SK-N-SH treated with all-trans-retinoic acid at 6 μM for 48 hours (cell line): ENCODE measurements at regions not wholly inside any gene's neighbourhood (a gene's known extent, or its start where the extent isn't known, plus 50 kb on each side); places are given as distances from the start of the nearest gene placed in this dataset.

Experiments used
- ATAC-seq: fragments of 200-7000 bp; cut with Tn5 transposase; 3 replicates; pipeline ENCODE4 v1.9.1; 2020; ENCODE audit warnings: mild to moderate bottlenecking, moderate library complexity
- BACH2 ChIP-seq: fragments of 250-450 bp; sonication (Bioruptor Pico); IDR thresholded peaks from 2 replicates; pipeline ENCODE4 v1.9.0; 2021; ENCODE audit warnings: mild to moderate bottlenecking, borderline replicate concordance
- CREB5 ChIP-seq: fragments of 250-450 bp; sonication (Bioruptor Pico); IDR thresholded peaks from 2 replicates; pipeline ENCODE4 v1.5.1; 2020; ENCODE audit warnings: low read depth, mild to moderate bottlenecking, moderate library complexity
- CSDC2 ChIP-seq: fragments of 250-450 bp; sonication (Bioruptor Pico); IDR thresholded peaks from 2 replicates; pipeline ENCODE4 v1.5.0; 2020; ENCODE audit warnings: mild to moderate bottlenecking, moderate library complexity
- CSRNP3 ChIP-seq: fragments of 250-450 bp; sonication (Bioruptor Pico); IDR thresholded peaks from 2 replicates; pipeline ENCODE4 v1.5.1; 2021; ENCODE audit warnings: mild to moderate bottlenecking, moderate library complexity
- ESRRG ChIP-seq: fragments of 250-450 bp; sonication (Bioruptor Pico); IDR thresholded peaks from 2 replicates; pipeline ENCODE4 v1.6.1; 2021; ENCODE audit warnings: mild to moderate bottlenecking
- GLIS3 ChIP-seq: fragments of 250-450 bp; sonication (Bioruptor Pico); IDR thresholded peaks from 2 replicates; pipeline ENCODE4 v1.5.0; 2020; ENCODE audit warnings: mild to moderate bottlenecking, moderate library complexity
- ISL1 ChIP-seq: fragments of 250-450 bp; sonication (Bioruptor Pico); IDR thresholded peaks from 2 replicates; pipeline ENCODE4 v2.1.2; 2022; ENCODE audit warnings: mild to moderate bottlenecking, moderate library complexity
- OSR1 ChIP-seq: fragments of 250-450 bp; sonication (Bioruptor Pico); IDR thresholded peaks from 2 replicates; pipeline ENCODE4 v1.8.0; 2022; ENCODE audit warnings: moderate library complexity, mild to moderate bottlenecking, inconsistent platforms
- PATZ1 ChIP-seq: fragments of 250-450 bp; sonication (Bioruptor Pico); IDR thresholded peaks from 2 replicates; pipeline ENCODE4 v1.8.0; 2020; ENCODE audit warnings: mild to moderate bottlenecking, moderate library complexity, borderline replicate concordance
- POU6F1 ChIP-seq: fragments of 250-450 bp; sonication (Bioruptor Pico); IDR thresholded peaks from 2 replicates; pipeline ENCODE4 v1.8.0; 2021; ENCODE audit warnings: low read depth, mild to moderate bottlenecking, moderate library complexity, borderline replicate concordance
- RARB ChIP-seq: fragments of 250-450 bp; sonication (Bioruptor Pico); IDR thresholded peaks from 2 replicates; pipeline ENCODE4 v1.8.0; 2021; ENCODE audit warnings: mild to moderate bottlenecking, moderate library complexity
- SNAI2 ChIP-seq: fragments of 250-450 bp; sonication (Bioruptor Pico); IDR thresholded peaks from 2 replicates; pipeline ENCODE4 v1.5.0; 2020; ENCODE audit warnings: mild to moderate bottlenecking, moderate library complexity
- TCF4 ChIP-seq: fragments of 250-450 bp; sonication (Bioruptor Pico); IDR thresholded peaks from 2 replicates; pipeline ENCODE4 v1.8.0; 2021; ENCODE audit warnings: mild to moderate bottlenecking, moderate library complexity, borderline replicate concordance
- TSHZ2 ChIP-seq: fragments of 250-450 bp; sonication (Bioruptor Pico); IDR thresholded peaks from 2 replicates; pipeline ENCODE4 v1.5.0; 2020; ENCODE audit warnings: mild to moderate bottlenecking, moderate library complexity
- ZC3H10 ChIP-seq: fragments of 250-450 bp; sonication (Bioruptor Pico); IDR thresholded peaks from 2 replicates; pipeline ENCODE4 v1.5.1; 2021; ENCODE audit warnings: mild to moderate bottlenecking, moderate library complexity
- ZFP3 ChIP-seq: fragments of 250-450 bp; sonication (Bioruptor Pico); IDR thresholded peaks from 2 replicates; pipeline ENCODE4 v1.5.0; 2020; ENCODE audit warnings: mild to moderate bottlenecking, moderate library complexity
- ZFP30 ChIP-seq: fragments of 450-650 bp; formaldehyde crosslinking; IDR thresholded peaks from 2 replicates; pipeline ENCODE4 v1.5.0; 2022; ENCODE audit warnings: mild to moderate bottlenecking, moderate library complexity
- ZNF565 ChIP-seq: fragments of 450-650 bp; formaldehyde crosslinking; conservative IDR thresholded peaks from 2 replicates; pipeline ENCODE4 v1.5.0; 2020; ENCODE audit warnings: low read depth, mild to moderate bottlenecking, moderate library complexity
- ZNF70 ChIP-seq: fragments of 450-650 bp; formaldehyde crosslinking; IDR thresholded peaks from 2 replicates; pipeline ENCODE4 v1.5.0; 2020; ENCODE audit warnings: mild to moderate bottlenecking, moderate library complexity
- ZNF8 ChIP-seq: fragments of 450-650 bp; formaldehyde crosslinking; IDR thresholded peaks from 2 replicates; pipeline ENCODE4 v1.5.0; 2020; ENCODE audit warnings: mild to moderate bottlenecking, moderate library complexity

GRCh38 chr20:52346797-52347196 lies 155.2 kb upstream of the ZFP64 start:
- TF ChIP-seq ZFP30 = no peak
- no peak for TF ChIP-seq ZFP3
- no peak for TF ChIP-seq CSRNP3
- no peak for TF ChIP-seq RARB (CRISPR knock-in tag)
- no peak for TF ChIP-seq CREB5 (CRISPR knock-in tag)
- TF ChIP-seq PATZ1 (CRISPR knock-in tag) = no peak
- TF ChIP-seq ZNF70 (CRISPR knock-in tag) = no peak
- TF ChIP-seq ZNF565 (CRISPR knock-in tag) = no peak
- TF ChIP-seq BACH2 (CRISPR knock-in tag) = no peak
- TF ChIP-seq ZC3H10 (CRISPR knock-in tag) = no peak
- no peak for TF ChIP-seq ESRRG
- TF ChIP-seq ISL1 = no peak
- TF ChIP-seq TCF4 (CRISPR knock-in tag) = no peak
- TF ChIP-seq TSHZ2 (CRISPR knock-in tag) = no peak
- TF ChIP-seq GLIS3 = no peak
- TF ChIP-seq, all 23 proteins: peak for 0
- ATAC-seq = no peak

GRCh38 chr20:52342913-52343312 lies 151.3 kb upstream of the ZFP64 start:
- ATAC-seq = no peak
- no peak for TF ChIP-seq ZC3H10 (CRISPR knock-in tag)
- no peak for TF ChIP-seq SNAI2 (CRISPR knock-in tag)
- no peak for TF ChIP-seq CSRNP3
- no peak for TF ChIP-seq POU6F1
- no peak for TF ChIP-seq OSR1 (CRISPR knock-in tag)
- no peak for TF ChIP-seq ZNF8 (CRISPR knock-in tag)

GRCh38 chr20:52340036-52340634 lies 148.6 kb upstream of the ZFP64 start:
- no peak for ATAC-seq
- TF ChIP-seq CSDC2 = no peak
- TF ChIP-seq ZFP3 = no peak
